Gastroesophageal sphincter (tissue), 3 donors: ENCODE measurements at regions not wholly inside any gene's neighbourhood (a gene's known extent, or its start where the extent isn't known, plus 50 kb on each side); places are given as distances from the start of the nearest gene placed in this dataset.

Experiments
- CTCF ChIP-seq, 4 experiments: fragments of 200-600 bp in 2 of 4; fragments of 450-650 bp in 2 of 4; sonication (generic) in 1 of 4; IDR thresholded peaks; one replicate each; pipeline ENCODE4 v1.5.1; 2017 to 2019; ENCODE audit warnings: antibody characterized with exemption in 4 of 4, mild to moderate bottlenecking in 2 of 4, moderate library complexity in 2 of 4
- POLR2AphosphoS5 ChIP-seq: sonication (generic); formaldehyde crosslinking; IDR thresholded peaks from one replicate; pipeline ENCODE4 v1.6.1; 2017; ENCODE audit warnings: antibody characterized with exemption

GRCh38 chr20:60697252-60697651, 554.8 kb upstream of the CDH4 start:
- TF ChIP-seq CTCF (IDR thresholded peaks at IDR 0.05) (no peak), POLR2AphosphoS5 (no peak)
